ENCODE measurements at regions not wholly inside any gene's neighbourhood (a gene's known extent, or its start where the extent isn't known, plus 50 kb on each side); places are given as distances from the start of the nearest gene placed in this dataset.

DNA sequence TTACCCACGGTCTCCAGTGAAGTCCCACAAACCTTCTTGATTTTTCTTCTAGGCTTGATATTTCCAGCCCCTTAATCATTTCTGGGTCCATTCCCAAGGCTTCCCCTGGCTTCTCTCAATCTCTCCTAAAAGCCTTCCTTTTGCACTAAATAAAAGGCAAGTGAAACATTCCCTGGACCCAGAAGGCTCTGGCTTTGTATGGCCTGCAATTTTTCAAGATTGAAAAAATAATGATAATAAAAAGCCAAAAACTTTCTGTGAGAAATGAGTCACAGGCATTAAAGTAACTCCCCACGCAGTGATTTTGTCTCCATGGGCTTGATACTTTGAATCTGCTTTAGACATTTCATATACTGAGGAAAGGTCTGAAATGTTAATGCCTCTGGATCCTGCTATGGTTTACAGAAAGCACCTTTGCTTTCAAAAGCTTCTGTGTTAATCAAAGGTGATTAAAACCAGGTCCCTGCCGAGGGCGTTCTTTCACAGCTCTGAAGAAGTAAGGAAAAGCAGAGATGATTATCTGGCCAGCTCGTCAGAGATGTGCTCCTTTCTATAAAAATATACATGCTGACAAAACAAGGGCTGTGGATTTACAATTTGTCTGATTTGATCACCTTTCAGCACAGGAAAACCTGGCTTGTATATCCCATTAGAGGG, 118.9 kb upstream of the TMEM72 start:
- TF ChIP-seq EP300 (IDR thresholded peaks at IDR 0.05; ENCODE audit: borderline replicate concordance), result no peak
- no peak for TF ChIP-seq CEBPB (IDR thresholded peaks at IDR 0.05)
- no peak for TF ChIP-seq TAF1 (IDR thresholded peaks at IDR 0.05; ENCODE audit: low read depth)
- TF ChIP-seq, protein P1, sequence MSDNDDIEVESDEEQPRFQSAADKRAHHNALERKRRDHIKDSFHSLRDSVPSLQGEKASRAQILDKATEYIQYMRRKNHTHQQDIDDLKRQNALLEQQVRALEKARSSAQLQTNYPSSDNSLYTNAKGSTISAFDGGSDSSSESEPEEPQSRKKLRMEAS (IDR thresholded peaks at IDR 0.05), result no peak
